ENCODE measurements at regions not wholly inside any gene's neighbourhood (a gene's known extent, or its start where the extent isn't known, plus 50 kb on each side); places are given as distances from the start of the nearest gene placed in this dataset.

GRCh38 chr3:150249779-150250470, 158.2 kb upstream of the TSC22D2 start:
- no peak for TF ChIP-seq CTCF (conservative IDR thresholded peaks at IDR 0.05; ENCODE audit: low read depth, low read length)
- TF ChIP-seq MXI1 (IDR thresholded peaks at IDR 0.05; ENCODE audit: borderline replicate concordance, low read depth, low read length), result no peak
- TF ChIP-seq POLR2A (IDR thresholded peaks at IDR 0.05; ENCODE audit: low read depth, low read length), result no peak
- no peak for TF ChIP-seq RFX5 (IDR thresholded peaks at IDR 0.05; ENCODE audit: low read depth, low read length)
- TF ChIP-seq RAD21 (IDR thresholded peaks at IDR 0.05; ENCODE audit: low read length), result no peak
- no peak for TF ChIP-seq SMC3 (IDR thresholded peaks at IDR 0.05; ENCODE audit: low read depth, low read length)
- TF ChIP-seq RCOR1 (IDR thresholded peaks at IDR 0.05; ENCODE audit: insufficient replicate concordance, low read length), result no peak
- TF ChIP-seq CHD1 (IDR thresholded peaks at IDR 0.05; ENCODE audit: low read depth, low read length), result no peak

Measured in IMR-90 (cell line).